Endothelial cell of umbilical vein (primary cell): ENCODE measurements at regions not wholly inside any gene's neighbourhood (a gene's known extent, or its start where the extent isn't known, plus 50 kb on each side); places are given as distances from the start of the nearest gene placed in this dataset.

ENCODE experiments used
- BruUV-seq: library from RNA; stranded (reverse); fragments of 400-500 nt; replicated peaks from 2 replicates; lab custom pipeline; 2021; lab: Mats Ljungman, UMichigan
- CTCF ChIA-PET: fragments of 300-600, 350-600 bp; sonication (Branson Sonifier 250); formaldehyde crosslinking; loops from one replicate; lab custom pipeline; 2021; ENCODE audit warnings: antibody characterized with exemption, inconsistent platforms; lab: Charles Lee
- POLR2A ChIA-PET: fragments of 300-600, 350-600 bp; sonication (Branson Sonifier 250); formaldehyde crosslinking; loops from one replicate; lab custom pipeline; 2021; ENCODE audit warnings: antibody characterized with exemption, inconsistent platforms; lab: Charles Lee
- DNase-seq: peaks from one replicate; pipeline ENCODE4 v3.0.0-alpha.2; 2011; ENCODE audit warnings: low read depth, low spot score
- FAIRE-seq: peaks from 2 replicates; lab custom pipeline; 2011; peaks lifted over from hg19 to GRCh38; lab: Jason Lieb, UNC
- H2AFZ ChIP-seq: 2 replicates; pipeline ENCODE4 v1.6.0; 2012; ENCODE audit warnings: low read depth, low read length, control low read depth, inconsistent platforms
- H3K27ac ChIP-seq: 2 replicates; pipeline ENCODE4 v1.5.1; 2011; ENCODE audit warnings: low read depth, mild to moderate bottlenecking, control low read depth, low read length, moderate library complexity; ENCODE audit not compliant: insufficient read depth
- H3K27me3 ChIP-seq, 2 experiments: 2 replicates each; pipeline versions ENCODE4 v1.6.0 to v1.6.1; 2011; ENCODE audit warnings: low read length in 2 of 2, mixed read lengths in 1 of 2; ENCODE audit not compliant: control insufficient read depth in 2 of 2, insufficient read depth in 2 of 2
- H3K36me3 ChIP-seq, 2 experiments: 2 replicates in 1 of 2; 3 replicates in 1 of 2; pipeline ENCODE4 v1.5.1; 2011; ENCODE audit warnings: low read length in 2 of 2, mild to moderate bottlenecking in 1 of 2, moderate library complexity in 1 of 2; ENCODE audit not compliant: control insufficient read depth in 2 of 2, insufficient read depth in 2 of 2; ENCODE audit errors: extremely low read depth in 1 of 2
- H3K4me1 ChIP-seq: 3 replicates; pipeline ENCODE4 v1.5.1; 2011; ENCODE audit warnings: mild to moderate bottlenecking, low read length; ENCODE audit not compliant: control insufficient read depth, insufficient read depth; ENCODE audit errors: extremely low read depth
- H3K4me2 ChIP-seq: 2 replicates; pipeline ENCODE4 v1.6.1; 2011; ENCODE audit warnings: low read length, control low read depth, mixed read lengths; ENCODE audit not compliant: insufficient read depth
- H3K4me3 ChIP-seq, 3 experiments: fragments of 200-600 bp in 1 of 3; sonication (generic), shearing (Covaris generic) in 1 of 3; replicated peaks in 1 of 3; 2 replicates each; pipeline ENCODE4 v1.5.1; 2011 to 2016; ENCODE audit warnings: control low read depth in 3 of 3, low read length in 3 of 3, mild to moderate bottlenecking in 2 of 3, inconsistent platforms in 1 of 3, low read depth in 1 of 3, moderate library complexity in 1 of 3; ENCODE audit not compliant: insufficient read depth in 1 of 3
- H3K79me2 ChIP-seq: 2 replicates; pipeline ENCODE4 v1.6.0; 2012; ENCODE audit warnings: low read length, inconsistent platforms; ENCODE audit not compliant: control insufficient read depth, insufficient read depth
- H3K9ac ChIP-seq: replicated peaks from 2 replicates; pipeline ENCODE3; 2011; ENCODE audit warnings: low read length, control low read depth; ENCODE audit not compliant: insufficient read depth; ENCODE audit errors: extremely low read depth
- H3K9me1 ChIP-seq: replicated peaks from 3 replicates; pipeline ENCODE4 v1.6.0; 2011; ENCODE audit warnings: mild to moderate bottlenecking, low read length; ENCODE audit not compliant: control insufficient read depth, insufficient read depth; ENCODE audit errors: extremely low read depth
- H3K9me3 ChIP-seq: replicated peaks from 2 replicates; pipeline ENCODE4 v1.5.1; 2012; ENCODE audit warnings: low read length, inconsistent platforms; ENCODE audit not compliant: control insufficient read depth, insufficient read depth
- H4K20me1 ChIP-seq: replicated peaks from 2 replicates; pipeline ENCODE3; 2011; ENCODE audit warnings: mild to moderate bottlenecking, low read length; ENCODE audit not compliant: control insufficient read depth, insufficient read depth; ENCODE audit errors: extremely low read depth
- CTCF ChIP-seq, 2 donors: IDR thresholded peaks; 1 replicate in 1 of 2; 2 replicates in 1 of 2; pipeline ENCODE4 v1.5.1; 2011; ENCODE audit warnings: low read length in 2 of 2, mild to moderate bottlenecking in 2 of 2, moderate library complexity in 2 of 2, control low read depth in 1 of 2, inconsistent platforms in 1 of 2, low read depth in 1 of 2; ENCODE audit not compliant: insufficient read depth in 1 of 2; ENCODE audit errors: extremely low read depth in 1 of 2
- EZH2 ChIP-seq: IDR thresholded peaks from 2 replicates; pipeline ENCODE4 v1.6.1; 2012; ENCODE audit warnings: borderline replicate concordance, low read depth, mild to moderate bottlenecking, moderate library complexity, low read length, inconsistent platforms; ENCODE audit not compliant: severe bottlenecking
- FOS ChIP-seq: IDR thresholded peaks from 2 replicates; pipeline ENCODE4 v1.6.1; 2011; ENCODE audit warnings: mild to moderate bottlenecking, low read length, moderate library complexity, borderline replicate concordance; ENCODE audit not compliant: insufficient read depth
- GATA2 ChIP-seq: IDR thresholded peaks from 2 replicates; pipeline ENCODE4 v1.7.0; 2011; ENCODE audit warnings: low read depth, mild to moderate bottlenecking, moderate library complexity, mixed read lengths, low read length; ENCODE audit not compliant: insufficient read length, insufficient read depth
- JUN ChIP-seq: IDR thresholded peaks from 2 replicates; pipeline ENCODE4 v1.6.1; 2011; ENCODE audit warnings: borderline replicate concordance, low read depth; ENCODE audit not compliant: insufficient read length, insufficient read depth
- MYC ChIP-seq: IDR thresholded peaks from one replicate; pipeline ENCODE4 v1.6.1; 2011; ENCODE audit warnings: mild to moderate bottlenecking, low read depth, low read length
- POLR2A ChIP-seq: IDR thresholded peaks from 2 replicates; pipeline ENCODE4 v1.6.1; 2012; ENCODE audit warnings: low read depth, mild to moderate bottlenecking, control low read depth, low read length
- POLR2AphosphoS5 ChIP-seq: IDR thresholded peaks from 2 replicates; pipeline ENCODE4 v1.6.1; 2012; ENCODE audit warnings: low read depth, mild to moderate bottlenecking, control low read depth, low read length, moderate library complexity; ENCODE audit not compliant: insufficient read depth
- dilution Hi-C: fragments of 300-500 bp; cut with MboI; formaldehyde crosslinking; loops from one replicate; pipeline ENCODE4 v1.15.0; 2019; ENCODE audit warnings: low sequenced_read_pairs; ENCODE audit not compliant: extremely low pct_ligation_motif_present
- intact Hi-C: fragments of 100-400 bp; cut with micrococcal nuclease; formaldehyde crosslinking; loops from one replicate; pipeline ENCODE4 v1.10.0; 2022
- TF ChIP-seq, protein P1 (sequence below): IDR thresholded peaks from 2 replicates; pipeline ENCODE4 v1.6.1; 2011; ENCODE audit not compliant: insufficient read depth, insufficient read length

DNA sequence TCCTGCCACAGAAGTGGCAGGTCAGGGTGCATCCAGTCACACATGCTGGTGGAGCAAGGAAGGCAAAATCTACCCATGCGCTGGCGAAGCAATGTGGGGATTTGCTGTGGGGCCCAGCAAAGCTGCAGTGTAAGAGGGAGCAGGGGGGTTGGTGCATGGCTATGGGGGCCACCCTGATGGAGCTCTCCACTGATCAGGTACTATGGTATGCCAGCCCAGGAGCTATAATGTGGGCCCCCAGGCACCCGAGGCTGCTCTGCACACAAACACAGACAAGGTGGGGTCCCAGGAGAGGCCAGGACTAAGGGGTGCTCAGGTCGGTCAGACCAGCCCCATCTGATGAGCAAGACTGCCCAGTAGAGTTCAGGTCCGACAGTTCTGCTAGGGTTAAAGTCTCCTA is 213.5 kb downstream of the ZC3H11B start:
- no peaks in the 10 kb centered on the region for H3K36me3 ChIP-seq
- DNase-seq (no peak), FAIRE-seq (no peak)
- TF ChIP-seq JUN (no peak), EZH2 (no peak), POLR2A (no peak), FOS (no peak), POLR2AphosphoS5 (no peak), MYC (no peak), CTCF (IDR thresholded peaks at IDR 0.05; ENCODE audit: extremely low read depth in 1 of 2, insufficient read depth in 1 of 2, low read depth in 1 of 2, low read length in 2 of 2) (no peak), GATA2 (no peak)
- TF ChIP-seq, protein P1, sequence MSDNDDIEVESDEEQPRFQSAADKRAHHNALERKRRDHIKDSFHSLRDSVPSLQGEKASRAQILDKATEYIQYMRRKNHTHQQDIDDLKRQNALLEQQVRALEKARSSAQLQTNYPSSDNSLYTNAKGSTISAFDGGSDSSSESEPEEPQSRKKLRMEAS: no peak
- no peaks in the 10 kb centered on the region for H3K9me1 ChIP-seq
- POLR2A ChIA-PET: no interaction called here
- intact Hi-C loops: no loop called here
- H3K79me2 ChIP-seq: no peaks in the 10 kb centered on the region
- no peak overlapping the region for H3K4me2 ChIP-seq
- CTCF ChIA-PET: no interaction called here
- no peak overlapping the region for H3K27ac ChIP-seq
- H4K20me1 ChIP-seq: no peaks in the 10 kb centered on the region
- H3K9ac ChIP-seq: no peak overlapping the region
- dilution Hi-C loops: no loop called here
- H2AFZ ChIP-seq: no peak overlapping the region
- no peaks in the 10 kb centered on the region for H3K4me1 ChIP-seq
- no TSS peak for BruUV-seq
- H3K27me3 ChIP-seq: no peaks in the 10 kb centered on the region
- H3K9me3 ChIP-seq: no peaks in the 10 kb centered on the region
- H3K4me3 ChIP-seq: no peak overlapping the region
